ENCODE measurements at regions not wholly inside any gene's neighbourhood (a gene's known extent, or its start where the extent isn't known, plus 50 kb on each side); places are given as distances from the start of the nearest gene placed in this dataset.

DNA sequence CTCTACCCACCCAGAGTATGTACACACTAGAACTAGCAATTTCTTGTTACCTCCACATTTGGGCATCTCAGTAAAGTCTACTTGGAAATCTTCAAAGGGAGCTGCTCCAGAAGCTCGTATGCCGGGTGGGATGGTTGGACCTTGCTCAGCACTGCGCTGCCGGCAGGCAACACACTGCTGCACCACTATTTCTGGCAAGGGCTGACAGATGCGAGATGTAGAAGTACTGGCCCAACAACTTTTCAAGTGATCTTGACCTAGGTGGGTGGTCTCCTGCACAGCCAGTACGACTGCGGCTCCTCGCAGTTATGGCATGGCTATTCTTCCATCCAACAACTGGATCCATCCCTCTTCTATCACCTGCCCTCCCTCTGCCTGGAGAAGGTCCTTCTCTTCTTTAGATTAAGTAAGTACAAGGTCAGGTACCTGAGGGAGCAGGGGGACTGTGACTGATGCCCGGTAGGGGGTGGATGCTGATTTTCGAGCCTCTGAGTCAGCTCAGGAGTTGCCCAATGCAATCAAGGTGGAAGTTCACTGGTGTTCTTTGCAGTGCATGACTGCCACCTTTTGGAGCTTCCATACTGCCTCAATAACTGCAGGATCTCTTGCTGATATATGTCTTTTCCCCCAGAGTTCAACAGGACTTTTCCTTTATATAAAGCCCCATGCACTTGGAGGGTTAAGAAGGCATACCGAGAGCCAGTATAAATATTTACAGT is 100.4 kb upstream of the SLC1A4 start (continued):
- no peak for TF ChIP-seq MAFG (CRISPR knock-in tag; IDR thresholded peaks at IDR 0.05)
- TF ChIP-seq, protein P1, sequence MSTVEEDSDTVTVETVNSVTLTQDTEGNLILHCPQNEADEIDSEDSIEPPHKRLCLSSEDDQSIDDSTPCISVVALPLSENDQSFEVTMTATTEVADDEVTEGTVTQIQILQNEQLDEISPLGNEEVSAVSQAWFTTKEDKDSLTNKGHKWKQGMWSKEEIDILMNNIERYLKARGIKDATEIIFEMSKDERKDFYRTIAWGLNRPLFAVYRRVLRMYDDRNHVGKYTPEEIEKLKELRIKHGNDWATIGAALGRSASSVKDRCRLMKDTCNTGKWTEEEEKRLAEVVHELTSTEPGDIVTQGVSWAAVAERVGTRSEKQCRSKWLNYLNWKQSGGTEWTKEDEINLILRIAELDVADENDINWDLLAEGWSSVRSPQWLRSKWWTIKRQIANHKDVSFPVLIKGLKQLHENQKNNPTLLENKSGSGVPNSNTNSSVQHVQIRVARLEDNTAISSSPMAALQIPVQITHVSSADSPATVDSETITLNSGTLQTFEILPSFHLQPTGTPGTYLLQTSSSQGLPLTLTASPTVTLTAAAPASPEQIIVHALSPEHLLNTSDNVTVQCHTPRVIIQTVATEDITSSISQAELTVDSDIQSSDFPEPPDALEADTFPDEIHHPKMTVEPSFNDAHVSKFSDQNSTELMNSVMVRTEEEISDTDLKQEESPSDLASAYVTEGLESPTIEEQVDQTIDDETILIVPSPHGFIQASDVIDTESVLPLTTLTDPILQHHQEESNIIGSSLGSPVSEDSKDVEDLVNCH (CRISPR knock-in tag; IDR thresholded peaks at IDR 0.05) = no peak
- TF ChIP-seq HNRNPUL1 (IDR thresholded peaks at IDR 0.05; ENCODE audit: low read depth, low read length) = no peak
- peak; percentile 82 for TF ChIP-seq STAG1 (CRISPR knock-in tag; IDR thresholded peaks at IDR 0.05)
- no peak for TF ChIP-seq KAT7 (CRISPR knock-in tag; IDR thresholded peaks at IDR 0.05; ENCODE audit: borderline replicate concordance)
- TF ChIP-seq YEATS2 (CRISPR knock-in tag; IDR thresholded peaks at IDR 0.05; ENCODE audit: borderline replicate concordance) = no peak
- no peak for TF ChIP-seq ZFY (CRISPR knock-in tag; IDR thresholded peaks at IDR 0.05)
- TF ChIP-seq NR2C2 (CRISPR knock-in tag; IDR thresholded peaks at IDR 0.05; ENCODE audit: borderline replicate concordance) = peak; percentile 48; the same call in 1 of the 2 replicates
- TF ChIP-seq ZNF569 (CRISPR knock-in tag; IDR thresholded peaks at IDR 0.05; ENCODE audit: borderline replicate concordance) = no peak
- TF ChIP-seq, protein P2, sequence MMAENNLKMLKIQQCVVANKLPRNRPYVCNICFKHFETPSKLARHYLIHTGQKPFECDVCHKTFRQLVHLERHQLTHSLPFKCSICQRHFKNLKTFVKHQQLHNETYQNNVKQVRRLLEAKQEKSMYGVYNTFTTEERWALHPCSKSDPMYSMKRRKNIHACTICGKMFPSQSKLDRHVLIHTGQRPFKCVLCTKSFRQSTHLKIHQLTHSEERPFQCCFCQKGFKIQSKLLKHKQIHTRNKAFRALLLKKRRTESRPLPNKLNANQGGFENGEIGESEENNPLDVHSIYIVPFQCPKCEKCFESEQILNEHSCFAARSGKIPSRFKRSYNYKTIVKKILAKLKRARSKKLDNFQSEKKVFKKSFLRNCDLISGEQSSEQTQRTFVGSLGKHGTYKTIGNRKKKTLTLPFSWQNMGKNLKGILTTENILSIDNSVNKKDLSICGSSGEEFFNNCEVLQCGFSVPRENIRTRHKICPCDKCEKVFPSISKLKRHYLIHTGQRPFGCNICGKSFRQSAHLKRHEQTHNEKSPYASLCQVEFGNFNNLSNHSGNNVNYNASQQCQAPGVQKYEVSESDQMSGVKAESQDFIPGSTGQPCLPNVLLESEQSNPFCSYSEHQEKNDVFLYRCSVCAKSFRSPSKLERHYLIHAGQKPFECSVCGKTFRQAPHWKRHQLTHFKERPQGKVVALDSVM (CRISPR knock-in tag; IDR thresholded peaks at IDR 0.05) = no peak
- no peak for TF ChIP-seq ZC3H13 (CRISPR knock-in tag; IDR thresholded peaks at IDR 0.05)
- no peak for TF ChIP-seq ZNF720 (CRISPR knock-in tag; IDR thresholded peaks at IDR 0.05)
- no peak for TF ChIP-seq ZBTB7B (CRISPR knock-in tag; IDR thresholded peaks at IDR 0.05)
- TF ChIP-seq, protein P3, sequence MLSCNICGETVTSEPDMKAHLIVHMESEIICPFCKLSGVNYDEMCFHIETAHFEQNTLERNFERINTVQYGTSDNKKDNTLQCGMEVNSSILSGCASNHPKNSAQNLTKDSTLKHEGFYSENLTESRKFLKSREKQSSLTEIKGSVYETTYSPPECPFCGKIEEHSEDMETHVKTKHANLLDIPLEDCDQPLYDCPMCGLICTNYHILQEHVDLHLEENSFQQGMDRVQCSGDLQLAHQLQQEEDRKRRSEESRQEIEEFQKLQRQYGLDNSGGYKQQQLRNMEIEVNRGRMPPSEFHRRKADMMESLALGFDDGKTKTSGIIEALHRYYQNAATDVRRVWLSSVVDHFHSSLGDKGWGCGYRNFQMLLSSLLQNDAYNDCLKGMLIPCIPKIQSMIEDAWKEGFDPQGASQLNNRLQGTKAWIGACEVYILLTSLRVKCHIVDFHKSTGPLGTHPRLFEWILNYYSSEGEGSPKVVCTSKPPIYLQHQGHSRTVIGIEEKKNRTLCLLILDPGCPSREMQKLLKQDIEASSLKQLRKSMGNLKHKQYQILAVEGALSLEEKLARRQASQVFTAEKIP (CRISPR knock-in tag; IDR thresholded peaks at IDR 0.05; ENCODE audit: borderline replicate concordance) = no peak
- TF ChIP-seq XRCC5 (optimal IDR thresholded peaks at IDR 0.05; ENCODE audit: low read length) = peak; percentile 34
- TF ChIP-seq TEAD2 (CRISPR knock-in tag; IDR thresholded peaks at IDR 0.05) = no peak
- TF ChIP-seq NFIB (CRISPR knock-in tag; IDR thresholded peaks at IDR 0.05; ENCODE audit: borderline replicate concordance) = no peak
- no peak for TF ChIP-seq ZNF3 (CRISPR knock-in tag; IDR thresholded peaks at IDR 0.05)
- TF ChIP-seq CBX5 (CRISPR knock-in tag; IDR thresholded peaks at IDR 0.05; ENCODE audit: borderline replicate concordance) = peak; percentile 36; the same call in 1 of the 2 replicates
- TF ChIP-seq TEAD3 (CRISPR knock-in tag; optimal IDR thresholded peaks at IDR 0.05; ENCODE audit: borderline replicate concordance) = peak; percentile 55
- no peak for TF ChIP-seq ZNF841 (CRISPR knock-in tag; IDR thresholded peaks at IDR 0.05; ENCODE audit: borderline replicate concordance)
- TF ChIP-seq THAP11 (CRISPR knock-in tag; IDR thresholded peaks at IDR 0.05) = no peak
- TF ChIP-seq AGO1 (IDR thresholded peaks at IDR 0.05; ENCODE audit: low read depth, low read length, poor library complexity, severe bottlenecking) = no peak

Measured in HepG2 (cell line).